ENCODE measurements at regions not wholly inside any gene's neighbourhood (a gene's known extent, or its start where the extent isn't known, plus 50 kb on each side); places are given as distances from the start of the nearest gene placed in this dataset.
"Not testable (repeated sequence)": the region's sequence is repeated elsewhere in the genome, so short reads cannot be mapped to it uniquely, and the experiment has no call there.

GRCh38 chr4:58075724-58076123, 965.5 kb upstream of the IGFBP7 start:
- DNase-seq (ENCODE audit: extremely low read depth in 1 of 2, low read depth in 1 of 2) = no peak

- no peak for DNase-seq (ENCODE audit: extremely low read depth in 1 of 2, low read depth in 1 of 2)
These were observed 964.2 kb upstream of the IGFBP7 start for GRCh38 chr4:58074382-58074781.

- no peak for DNase-seq (ENCODE audit: extremely low read depth in 1 of 2, low read depth in 1 of 2)
These were observed 960.5 kb upstream of the IGFBP7 start for GRCh38 chr4:58070726-58071125.

GRCh38 chr4:58064653-58065052, 954.5 kb upstream of the IGFBP7 start:
- no peak for DNase-seq (ENCODE audit: extremely low read depth in 1 of 2, low read depth in 1 of 2)

GRCh38 chr4:58063404-58064160, 953.4 kb upstream of the IGFBP7 start:
- DNase-seq (ENCODE audit: extremely low read depth in 1 of 2, low read depth in 1 of 2) = no peak

GRCh38 chr4:58061967-58062366, 951.8 kb upstream of the IGFBP7 start:
- no peak for DNase-seq (ENCODE audit: extremely low read depth in 1 of 2, low read depth in 1 of 2)

GRCh38 chr4:58050439-58050838, 940.3 kb upstream of the IGFBP7 start:
- DNase-seq (ENCODE audit: extremely low read depth in 1 of 2, low read depth in 1 of 2) = no peak

- DNase-seq (ENCODE audit: extremely low read depth in 1 of 2, low read depth in 1 of 2) = no peak
These were observed 938.3 kb upstream of the IGFBP7 start for GRCh38 chr4:58048491-58048890.

- no peak for DNase-seq (ENCODE audit: extremely low read depth in 1 of 2, low read depth in 1 of 2)
These were observed 932.0 kb upstream of the IGFBP7 start for GRCh38 chr4:58042176-58042575.

- no peak for DNase-seq (ENCODE audit: extremely low read depth in 1 of 2, low read depth in 1 of 2)
These were observed 883.8 kb upstream of the IGFBP7 start for GRCh38 chr4:57993944-57994343.

- no peak for DNase-seq (ENCODE audit: extremely low read depth in 1 of 2, low read depth in 1 of 2)
These were observed 879.2 kb upstream of the IGFBP7 start for GRCh38 chr4:57989430-57989829.

GRCh38 chr4:57985161-57985560, 875.0 kb upstream of the IGFBP7 start:
- DNase-seq (ENCODE audit: extremely low read depth in 1 of 2, low read depth in 1 of 2) = no peak

GRCh38 chr4:57981123-57981522, 870.9 kb upstream of the IGFBP7 start:
- DNase-seq (ENCODE audit: extremely low read depth in 1 of 2, low read depth in 1 of 2) = no peak

- DNase-seq (ENCODE audit: extremely low read depth in 1 of 2, low read depth in 1 of 2) = no peak
These were observed 864.6 kb upstream of the IGFBP7 start for GRCh38 chr4:57974821-57975220.

- DNase-seq (ENCODE audit: extremely low read depth in 1 of 2, low read depth in 1 of 2) = no peak
These were observed 863.6 kb upstream of the IGFBP7 start for GRCh38 chr4:57973819-57974218.

- DNase-seq (ENCODE audit: extremely low read depth in 1 of 2, low read depth in 1 of 2) = no peak
These were observed 861.1 kb upstream of the IGFBP7 start for GRCh38 chr4:57971261-57971660.

- DNase-seq (ENCODE audit: extremely low read depth in 1 of 2, low read depth in 1 of 2) = no peak
These were observed 857.0 kb upstream of the IGFBP7 start for GRCh38 chr4:57966987-57967760.

- DNase-seq (ENCODE audit: extremely low read depth in 1 of 2, low read depth in 1 of 2) = not testable (repeated sequence)
These were observed 855.2 kb upstream of the IGFBP7 start for GRCh38 chr4:57965431-57965830.

- DNase-seq (ENCODE audit: extremely low read depth in 1 of 2, low read depth in 1 of 2) = no peak
These were observed 835.1 kb upstream of the IGFBP7 start for GRCh38 chr4:57945298-57945697.

GRCh38 chr4:57943682-57944081, 833.5 kb upstream of the IGFBP7 start:
- no peak for DNase-seq (ENCODE audit: extremely low read depth in 1 of 2, low read depth in 1 of 2)

- DNase-seq (ENCODE audit: extremely low read depth in 1 of 2, low read depth in 1 of 2) = not testable (repeated sequence)
These were observed 827.1 kb upstream of the IGFBP7 start for GRCh38 chr4:57937326-57937725.

GRCh38 chr4:57926311-57926710, 816.1 kb upstream of the IGFBP7 start:
- no peak for DNase-seq (ENCODE audit: extremely low read depth in 1 of 2, low read depth in 1 of 2)
